Hematopoietic multipotent progenitor cell (in vitro differentiated cells): ENCODE measurements at regions not wholly inside any gene's neighbourhood (a gene's known extent, or its start where the extent isn't known, plus 50 kb on each side); places are given as distances from the start of the nearest gene placed in this dataset.

Source experiments
- DNase-seq, 3 donors: peaks; one replicate each; pipeline ENCODE4 v3.0.0-alpha.2; 2011 to 2015; ENCODE audit warnings: low read depth in 2 of 3, low spot score in 2 of 3

DNA sequence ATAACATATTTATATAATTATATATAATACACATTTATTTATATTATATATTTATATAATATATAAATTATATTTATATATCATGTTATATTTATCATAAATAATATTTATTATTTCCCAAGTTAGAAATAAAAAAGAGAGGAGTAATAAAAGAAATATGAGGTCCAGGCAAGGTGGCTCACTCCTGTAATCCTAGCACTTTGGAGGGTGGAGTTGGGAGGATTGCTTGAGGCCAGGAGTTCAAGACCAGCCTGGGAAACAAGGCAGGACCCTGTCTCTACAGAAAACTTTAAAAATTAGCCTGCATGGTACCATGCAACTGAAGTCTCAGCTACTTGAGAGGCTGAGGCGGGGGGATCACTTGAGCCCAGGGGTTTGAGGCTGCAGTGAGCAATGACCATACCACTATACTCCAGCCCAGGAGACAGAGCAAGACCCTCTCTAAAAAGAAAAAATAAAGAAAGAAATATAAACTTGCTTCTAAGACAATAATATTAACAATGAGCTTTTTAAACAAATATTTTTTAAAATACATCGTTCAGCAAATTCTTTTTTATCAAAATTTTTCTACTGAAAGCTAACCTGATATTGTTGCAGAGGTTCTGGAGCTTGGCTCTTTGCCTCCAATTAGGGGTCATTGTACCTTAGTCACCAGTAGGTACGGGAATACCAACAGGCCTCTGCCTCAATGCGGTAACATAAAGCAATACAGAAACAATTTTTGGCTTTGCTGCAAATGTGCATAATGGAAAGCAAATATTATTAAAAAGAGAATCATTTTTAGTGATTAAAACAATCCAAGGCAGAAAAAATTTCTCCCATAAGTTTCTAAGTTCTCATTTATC, 290.0 kb downstream of the SETD4 start:
- no peak for DNase-seq

DNA sequence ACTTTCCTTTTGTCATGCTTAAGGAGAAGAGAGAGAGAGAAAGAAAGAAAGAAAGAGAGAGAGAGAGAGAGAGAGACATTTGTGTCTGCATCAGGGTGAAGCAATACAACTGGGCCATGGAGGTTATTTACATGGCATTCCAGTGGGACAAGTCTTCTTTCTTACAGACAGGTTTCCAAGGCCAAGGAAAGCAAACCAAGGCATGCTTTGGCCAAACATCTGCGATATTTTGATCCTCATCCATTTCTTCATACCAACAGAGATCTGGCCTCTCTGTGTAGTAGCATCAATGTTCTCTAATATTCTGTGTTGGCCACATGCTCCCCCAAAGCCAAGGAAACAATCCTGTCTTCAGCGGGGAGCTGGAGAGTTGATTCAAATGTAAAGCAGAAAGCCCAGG, 292.1 kb downstream of the SETD4 start:
- DNase-seq: no peak

DNA sequence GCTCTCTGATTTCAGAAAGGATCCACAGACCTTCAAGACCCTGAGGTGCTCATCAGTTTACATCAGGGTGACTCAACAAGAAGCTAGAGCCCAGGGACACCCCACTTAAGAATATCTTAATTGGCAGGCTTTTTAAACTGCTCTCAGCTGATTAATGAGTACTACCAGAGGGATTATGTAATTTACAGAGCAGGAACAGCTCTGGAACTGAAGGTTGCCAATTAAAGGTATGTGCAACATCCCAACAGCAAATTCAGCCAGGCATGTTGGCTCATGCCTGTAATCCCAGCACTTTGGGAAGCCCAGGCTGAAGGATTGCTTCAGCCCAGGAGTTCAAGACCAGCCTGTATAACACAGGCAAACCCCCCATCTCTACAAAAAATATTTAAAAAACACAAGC, 295.7 kb downstream of the SETD4 start:
- DNase-seq: no peak

DNA sequence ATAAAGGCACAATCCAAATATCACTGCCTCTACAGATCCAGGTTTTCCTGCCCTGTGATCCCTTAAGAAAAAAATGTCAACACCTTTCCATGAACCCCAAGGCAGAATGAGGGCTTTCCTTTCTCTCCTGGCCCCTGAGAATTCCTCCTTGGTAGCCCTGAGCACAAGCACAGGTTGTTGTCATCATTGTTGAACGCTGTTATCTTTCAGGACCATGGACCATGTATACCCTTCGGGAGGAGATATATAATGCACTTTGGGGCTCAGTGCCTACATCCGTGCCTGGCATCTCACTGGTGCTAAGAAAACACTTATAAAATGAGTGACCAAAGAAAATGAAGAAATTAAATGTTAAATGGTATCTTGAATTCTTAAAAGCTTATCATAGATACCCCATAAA, 296.2 kb downstream of the SETD4 start:
- no peak for DNase-seq

DNA sequence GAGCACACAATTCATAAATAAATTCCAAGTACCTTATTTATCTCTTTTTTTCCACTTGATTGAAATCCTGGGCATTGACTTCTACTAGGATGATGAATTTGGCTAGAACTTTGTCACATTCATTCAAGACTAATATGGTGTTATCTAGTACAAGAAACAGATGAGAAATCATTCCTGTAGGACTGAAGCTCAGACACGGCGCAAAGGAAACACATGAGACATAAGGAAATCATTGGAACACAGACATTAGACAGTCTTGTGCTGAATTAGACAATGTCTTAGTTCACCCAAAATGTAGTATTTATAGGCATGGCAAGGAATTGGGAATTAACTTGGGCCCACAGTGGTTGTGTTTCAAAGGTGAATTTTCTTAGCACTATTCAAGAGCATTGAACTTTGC, 305.7 kb downstream of the SETD4 start:
- no peak for DNase-seq

DNA sequence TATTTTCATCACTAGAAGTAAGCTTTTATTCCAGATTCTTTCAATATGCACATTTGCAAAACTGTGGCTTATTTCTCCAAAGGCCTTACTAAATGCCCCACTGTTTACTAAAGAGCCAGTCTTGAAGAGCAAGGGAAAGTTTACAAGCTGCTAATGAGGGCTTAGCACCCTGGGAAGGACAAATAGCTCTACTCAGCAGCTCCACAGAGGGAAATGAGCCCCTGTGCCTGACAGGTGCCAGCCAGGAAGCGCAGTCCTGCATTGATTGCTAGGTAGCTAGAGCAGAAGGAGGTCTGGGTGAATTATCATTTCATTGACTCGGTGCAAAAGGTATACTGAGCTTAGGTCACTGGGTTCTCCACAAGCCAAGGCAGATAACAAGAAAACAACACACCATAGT, 307.0 kb downstream of the SETD4 start:
- no peak for DNase-seq

DNA sequence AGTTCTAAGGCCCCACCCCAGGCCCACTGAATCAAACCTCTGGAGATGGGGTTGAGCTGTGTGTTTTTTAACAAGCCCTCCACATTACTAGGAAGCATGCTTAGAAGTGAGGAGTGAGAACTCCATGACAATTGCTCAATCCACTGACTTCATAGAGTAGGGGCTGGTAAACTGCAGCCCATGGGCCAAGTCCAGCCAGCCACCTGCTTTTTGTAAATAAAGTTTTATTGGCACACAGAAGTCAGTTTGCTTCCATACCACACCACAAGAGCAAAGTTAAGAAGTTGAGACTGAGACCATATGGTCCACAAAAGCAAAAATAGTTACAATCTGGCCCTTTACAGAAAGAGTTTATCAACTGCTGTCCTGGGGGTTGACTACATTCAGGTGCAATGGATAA, 309.2 kb downstream of the SETD4 start:
- DNase-seq: no peak

DNA sequence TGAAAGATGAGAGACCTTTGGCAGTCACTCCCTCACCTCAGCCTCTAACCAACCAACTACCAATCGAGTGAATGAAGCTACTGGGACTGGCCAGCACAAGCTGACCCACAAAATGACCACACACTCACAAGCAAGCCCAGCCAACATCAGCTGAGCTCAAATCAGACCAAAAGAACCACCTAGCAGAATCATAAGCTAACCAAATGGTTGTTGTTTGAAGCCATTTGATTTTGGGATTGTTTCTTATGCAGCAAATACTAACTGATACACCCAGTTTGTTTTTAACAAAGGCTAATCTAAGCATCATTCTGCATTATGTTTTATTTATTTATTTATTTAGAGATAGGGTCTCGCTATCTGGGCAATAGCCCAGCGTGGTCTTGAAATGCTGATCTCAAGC, 310.4 kb downstream of the SETD4 start:
- DNase-seq: no peak

DNA sequence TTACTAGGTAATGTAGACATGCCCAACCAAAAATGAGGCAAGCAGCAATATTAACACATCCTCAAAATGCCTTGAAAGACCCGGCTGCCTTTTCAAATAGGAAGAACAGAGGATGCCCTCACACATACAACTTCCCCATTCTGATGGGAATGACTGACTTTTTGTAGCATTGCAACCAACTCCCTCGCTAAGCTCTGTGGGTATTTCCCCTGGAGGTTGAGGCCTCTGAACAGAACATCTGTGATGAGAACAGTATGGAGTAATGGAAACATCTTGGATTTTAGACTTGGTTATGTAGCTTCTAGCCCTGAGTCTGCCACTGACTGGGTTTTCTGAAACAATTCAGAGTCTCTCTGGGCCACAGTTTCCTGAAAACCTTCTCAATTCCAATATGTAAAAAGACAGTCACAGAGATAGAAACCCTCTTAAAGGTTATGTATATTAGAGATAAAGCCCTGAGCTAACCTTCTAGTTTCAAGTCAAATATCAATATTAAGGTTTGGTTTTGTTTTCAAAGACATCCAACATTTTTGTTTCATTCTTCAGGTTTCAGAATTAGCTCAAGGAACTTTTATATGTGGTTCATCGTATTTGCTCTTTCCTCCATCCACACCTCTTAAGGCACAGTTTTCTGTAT, 311.5 kb downstream of the SETD4 start:
- DNase-seq: peak in 2 of 3 donors; percentile 9 to 49

DNA sequence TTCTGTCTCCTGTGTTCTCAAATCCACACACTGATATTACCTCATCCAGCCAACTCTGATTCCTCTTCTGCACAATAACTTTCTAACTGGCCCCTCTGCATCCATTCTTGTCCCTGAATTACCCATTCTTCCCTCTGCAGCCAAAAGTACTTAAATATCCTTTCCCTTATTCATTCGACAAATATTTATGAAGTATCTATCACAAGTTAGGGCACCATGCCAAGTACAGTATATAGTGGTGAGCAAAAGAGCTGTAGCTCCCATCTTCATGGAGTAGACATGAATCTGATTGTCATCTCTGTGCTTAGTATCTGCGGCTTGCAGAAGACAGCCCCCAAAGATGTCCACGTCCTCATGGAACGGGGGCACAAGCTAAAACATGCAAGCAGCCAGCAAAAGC, 316.8 kb downstream of the SETD4 start:
- no peak for DNase-seq

DNA sequence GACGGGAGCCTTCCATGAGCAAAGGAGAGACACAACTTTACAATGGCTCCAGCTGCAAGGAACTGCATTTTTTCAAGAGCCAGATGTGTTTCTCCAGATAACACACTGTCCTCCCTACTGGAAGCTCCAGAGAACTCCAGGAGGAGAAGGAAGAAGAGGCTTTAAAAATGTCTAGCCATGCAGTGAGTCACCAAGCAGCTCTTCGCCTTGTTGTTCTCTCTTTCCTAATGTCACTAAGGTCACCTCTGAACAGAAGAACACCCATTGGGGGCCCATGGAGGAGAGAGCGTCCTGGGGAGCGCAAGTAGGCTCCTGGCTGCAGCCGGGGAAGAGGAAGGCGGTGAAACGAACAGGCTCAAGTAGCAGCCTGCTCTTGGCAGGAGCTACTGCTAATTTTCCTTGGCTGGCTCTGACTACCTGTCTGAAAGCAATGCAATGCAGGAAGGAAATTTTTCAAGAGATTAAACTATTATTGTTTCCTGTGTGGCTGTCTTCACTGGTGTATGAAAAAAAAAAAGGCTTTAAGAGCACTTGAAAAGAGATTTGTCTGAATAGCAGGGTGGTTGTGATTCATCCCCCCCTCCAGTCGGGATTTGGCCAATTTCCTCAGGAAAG, 321.9 kb downstream of the SETD4 start:
- no peak for DNase-seq

DNA sequence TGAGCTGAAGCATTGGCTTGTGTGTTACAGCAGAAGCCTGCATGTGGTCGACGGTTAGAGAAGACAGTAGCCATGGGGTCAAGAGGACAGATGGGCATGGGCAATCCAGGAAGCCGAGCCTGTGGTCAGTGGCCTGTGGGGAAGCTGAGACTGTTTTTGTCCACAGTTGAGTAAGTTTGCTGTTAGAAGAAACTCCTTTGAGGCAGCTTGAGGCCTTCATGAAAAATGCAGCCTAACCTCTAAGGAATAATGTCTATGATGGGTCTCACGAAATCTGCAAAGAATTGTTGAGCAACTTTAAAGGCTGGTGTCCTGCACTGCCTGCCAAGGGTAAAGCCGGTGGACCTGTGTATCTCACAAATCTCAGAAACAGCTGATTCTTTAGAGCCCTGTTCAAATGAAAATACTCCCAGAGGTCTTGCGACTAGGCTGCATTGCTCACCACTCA, 322.4 kb downstream of the SETD4 start:
- no peak for DNase-seq

DNA sequence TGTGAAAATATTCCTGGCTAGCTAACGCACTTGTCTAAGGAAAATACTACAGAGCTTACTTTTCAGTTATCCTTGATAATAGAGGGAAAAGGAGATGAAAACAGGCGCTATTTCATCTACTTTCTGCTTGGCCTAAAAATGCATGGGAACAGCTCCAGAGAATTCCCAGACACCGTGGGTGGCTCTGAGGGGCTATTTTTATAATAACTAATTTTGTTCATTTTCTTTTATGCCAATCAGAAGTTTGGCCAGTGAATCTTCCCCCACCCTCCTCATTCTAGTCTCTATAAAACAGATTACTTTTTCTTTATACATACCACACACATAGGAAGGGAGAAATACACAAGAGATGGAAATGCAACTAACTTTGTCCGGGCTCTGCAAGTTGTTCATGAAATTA, 322.9 kb downstream of the SETD4 start:
- no peak for DNase-seq

DNA sequence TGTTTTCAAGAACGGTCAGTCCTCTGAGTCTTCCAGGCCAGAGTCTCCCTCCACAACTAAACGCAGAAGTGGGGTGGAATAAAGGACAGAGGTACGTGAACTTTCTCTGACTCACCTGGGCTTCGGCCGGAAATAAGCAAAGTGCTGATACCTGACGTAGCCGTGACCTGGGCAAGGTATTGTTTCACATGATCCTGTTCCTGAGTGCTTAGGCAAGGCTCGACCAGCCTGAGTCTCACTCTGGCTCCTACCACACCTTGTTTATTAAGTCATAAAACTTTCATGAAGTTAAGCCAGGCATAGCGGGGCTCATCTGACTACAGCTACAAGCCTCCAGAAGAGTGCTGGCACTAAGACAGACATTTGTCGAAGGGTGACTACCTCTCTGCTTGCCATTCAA, 327.5 kb downstream of the SETD4 start:
- no peak for DNase-seq

DNA sequence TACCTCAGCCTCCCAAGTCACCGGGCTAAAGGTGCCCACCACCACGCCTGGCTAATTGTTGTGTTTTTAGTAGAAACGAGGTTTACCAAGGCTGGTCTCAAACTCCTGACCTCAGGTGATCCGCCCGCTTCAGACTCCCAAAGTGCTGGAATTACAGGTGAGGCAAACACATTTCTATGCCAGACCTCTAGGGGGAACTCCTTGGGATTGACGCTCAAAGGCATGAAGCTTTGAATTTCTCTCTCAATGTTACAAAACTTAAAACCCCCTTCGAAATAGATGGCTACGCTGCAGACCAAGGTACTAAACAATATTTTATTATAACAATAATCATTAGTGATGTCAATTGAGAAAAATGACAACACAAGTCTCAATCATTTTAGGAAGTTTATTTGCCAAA, 330.0 kb downstream of the SETD4 start:
- DNase-seq: no peak

DNA sequence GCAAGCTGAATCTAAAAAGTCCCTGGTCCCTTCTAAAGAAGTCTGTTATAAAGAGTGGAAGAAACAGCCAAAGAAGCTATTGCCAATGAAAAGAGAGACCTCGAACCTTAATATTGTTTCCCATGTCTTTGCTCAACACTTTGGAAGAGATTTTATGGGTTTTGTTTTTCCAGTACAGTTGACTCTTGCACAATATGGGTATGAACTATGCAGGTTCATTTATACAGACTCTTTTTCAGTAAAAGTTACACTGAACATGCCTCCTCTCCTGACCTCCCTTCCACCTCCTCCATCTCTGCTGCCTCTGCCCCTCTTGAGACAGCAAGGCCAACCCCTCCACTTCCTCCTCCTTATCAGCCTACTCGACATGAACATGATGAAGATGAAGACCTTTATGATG, 332.5 kb downstream of the SETD4 start:
- DNase-seq: no peak

DNA sequence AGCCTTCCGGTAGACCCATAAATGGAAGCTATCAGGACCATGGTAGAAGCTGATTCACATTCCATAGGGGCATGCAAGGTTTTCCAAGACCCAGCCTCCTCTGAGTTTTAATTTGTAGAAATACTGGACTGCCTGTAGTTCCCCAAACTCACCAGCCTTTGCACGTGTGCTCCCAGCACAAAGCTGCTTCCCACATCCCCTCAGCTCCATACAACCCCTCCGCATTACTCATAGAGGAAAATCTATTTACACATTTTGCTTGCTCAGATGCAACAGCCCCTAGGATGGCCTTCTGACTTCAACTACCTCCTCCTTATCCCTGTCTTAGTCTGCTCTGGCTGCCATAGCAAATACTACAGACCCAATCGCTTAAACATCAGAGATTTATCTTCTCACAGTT, 336.2 kb downstream of the SETD4 start:
- no peak for DNase-seq

DNA sequence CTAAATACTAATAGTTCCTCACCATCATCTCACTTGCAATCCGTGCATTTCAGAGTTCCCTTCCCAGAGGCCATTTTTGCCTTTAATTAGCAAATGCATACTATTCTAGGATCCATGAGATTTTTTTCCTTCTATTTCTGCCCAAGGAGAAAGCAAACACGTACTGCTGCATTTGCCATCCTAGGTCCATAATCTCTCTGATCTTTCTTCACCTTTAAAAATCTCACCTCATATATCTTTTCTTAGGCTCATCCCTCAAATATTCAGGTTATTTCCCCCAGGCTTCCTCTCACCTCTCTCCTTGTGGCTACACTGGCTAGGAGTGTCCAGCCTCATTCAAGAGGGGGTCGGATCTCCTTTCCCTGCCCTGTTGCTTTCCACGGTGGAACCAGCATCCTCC, 338.6 kb downstream of the SETD4 start:
- no peak for DNase-seq

DNA sequence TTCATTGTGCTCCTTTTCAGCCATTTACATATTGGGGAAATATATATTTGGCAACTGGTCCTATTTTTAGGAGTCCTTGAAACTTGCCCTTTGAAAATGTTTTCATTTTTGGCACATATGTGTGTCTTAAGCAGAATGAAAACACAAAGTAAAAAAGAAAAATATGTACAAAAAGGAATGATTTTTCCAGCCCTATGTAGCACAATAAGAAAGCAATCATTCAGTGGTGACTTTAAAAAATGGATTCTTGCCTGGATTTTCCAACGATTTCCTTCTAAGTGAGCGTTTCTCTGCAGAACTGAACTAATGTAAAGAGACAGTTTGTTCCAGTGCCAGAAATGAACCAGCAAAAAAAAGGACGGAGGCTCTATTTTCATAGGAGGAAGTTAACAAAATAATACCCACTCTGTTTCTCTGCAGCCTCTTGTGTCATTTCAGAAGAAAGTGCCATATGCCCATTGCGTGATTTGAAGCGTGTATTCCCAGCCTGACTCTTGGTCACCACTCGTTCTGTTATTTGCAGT, 340.1 kb downstream of the SETD4 start:
- DNase-seq: peak in 1 of 3 donors; percentile 31

DNA sequence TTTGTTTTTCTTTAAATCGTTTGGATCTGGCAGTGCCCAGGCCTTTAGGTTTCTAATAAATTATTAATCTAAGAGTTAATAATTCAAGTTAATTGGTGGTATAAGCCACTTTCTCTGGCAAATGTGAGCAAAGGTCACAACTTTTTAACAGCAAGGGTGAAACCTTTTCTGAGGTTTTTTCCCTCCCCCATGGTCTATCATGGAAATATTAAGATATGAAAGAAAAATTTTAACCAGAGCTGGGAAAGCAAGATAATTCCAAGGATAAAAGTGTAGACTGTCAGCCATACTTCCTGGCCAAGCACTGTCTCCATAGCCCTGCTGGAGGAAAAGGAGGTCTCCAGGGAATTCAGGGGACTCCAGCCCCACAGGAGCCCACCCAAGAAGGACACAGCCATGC, 341.2 kb downstream of the SETD4 start:
- DNase-seq: no peak

DNA sequence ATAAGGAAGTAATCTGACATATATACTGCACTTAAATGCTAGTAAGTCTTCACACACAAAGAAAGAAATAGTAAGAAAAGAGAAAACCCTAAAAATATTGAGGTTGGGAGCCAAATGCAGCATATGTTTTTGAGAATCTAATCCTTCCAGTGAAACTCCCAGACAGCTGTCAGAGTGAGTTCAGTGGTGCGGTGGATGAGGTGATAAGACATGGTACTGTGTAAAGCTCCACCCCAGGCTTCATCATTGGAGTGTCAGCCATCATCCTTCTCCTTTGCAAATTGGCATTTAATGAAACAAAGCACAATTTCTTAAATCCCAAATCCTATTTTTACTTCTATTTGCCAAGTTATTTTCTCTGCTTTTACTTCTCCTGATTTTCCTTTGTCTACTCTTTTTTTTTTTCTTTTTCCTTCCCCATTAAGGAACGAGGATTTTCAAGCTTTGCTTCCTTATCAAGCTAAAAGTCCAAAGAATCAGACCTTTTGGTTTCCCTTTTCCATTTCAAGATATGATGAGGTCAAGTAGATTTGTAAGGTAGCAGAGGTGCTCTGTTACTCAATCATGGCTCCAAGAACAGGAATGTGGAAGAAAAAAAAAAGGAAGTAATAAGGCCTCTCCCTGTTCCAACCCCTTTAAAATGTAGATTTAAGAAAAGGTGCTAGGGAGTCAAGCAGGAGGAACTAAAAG, 343.3 kb downstream of the SETD4 start:
- DNase-seq: no peak
